Thymus (tissue), 11 donors: ENCODE measurements at regions not wholly inside any gene's neighbourhood (a gene's known extent, or its start where the extent isn't known, plus 50 kb on each side); places are given as distances from the start of the nearest gene placed in this dataset.
"Not testable (repeated sequence)": the region's sequence is repeated elsewhere in the genome, so short reads cannot be mapped to it uniquely, and the experiment has no call there.

Experiments used
- DNase-seq, 9 donors: peaks; one replicate each; pipeline ENCODE4 v3.0.0-alpha.2; 2013; ENCODE audit warnings: low spot score in 9 of 9, low read depth in 6 of 9, missing footprints in 1 of 9
- H3K27ac ChIP-seq, 2 donors: one replicate each; pipeline ENCODE4 v1.5.1; 2013; ENCODE audit warnings: control low read depth in 1 of 2, low read depth in 1 of 2, low read length in 1 of 2, mild to moderate bottlenecking in 1 of 2, moderate library complexity in 1 of 2
- H3K27me3 ChIP-seq, 2 donors: one replicate each; pipeline ENCODE4 v1.5.1; 2013; ENCODE audit warnings: low read length in 1 of 2; ENCODE audit not compliant: control insufficient read depth in 2 of 2, insufficient read depth in 1 of 2
- H3K36me3 ChIP-seq, 2 donors: one replicate each; pipeline ENCODE4 v1.5.1; 2013; ENCODE audit warnings: low read length in 1 of 2, mild to moderate bottlenecking in 1 of 2, moderate library complexity in 1 of 2; ENCODE audit not compliant: control insufficient read depth in 2 of 2, insufficient read depth in 2 of 2
- H3K4me1 ChIP-seq, 2 donors: one replicate each; pipeline ENCODE4 v1.5.1; 2013; ENCODE audit warnings: low read length in 2 of 2; ENCODE audit not compliant: control insufficient read depth in 2 of 2, insufficient read depth in 2 of 2
- H3K4me3 ChIP-seq, 2 donors: one replicate each; pipeline ENCODE4 v1.5.1; 2013; ENCODE audit warnings: low read length in 2 of 2, control low read depth in 1 of 2, mild to moderate bottlenecking in 1 of 2
- H3K9me3 ChIP-seq, 2 donors: one replicate each; pipeline ENCODE4 v1.5.1; 2013; ENCODE audit warnings: low read length in 1 of 2, mild to moderate bottlenecking in 1 of 2; ENCODE audit not compliant: control insufficient read depth in 2 of 2, insufficient read depth in 1 of 2
- WGBS: extraction: QIAGEN DNeasy Blood & Tissue Kit; methylation state at CpG from one replicate; pipeline ENCODE4 v1.1.7; 2013; 5-methylcytosine and 5-hydroxymethylcytosine counted together
- donor health status: healthy.

GRCh38 chr10:44282626-44283300 is 102.1 kb downstream of the CXCL12 start:
- Histone ChIP-seq H3K36me3 (no peaks in the 10 kb centered on the region), H3K4me1 (no peaks in the 10 kb centered on the region), H3K27me3 (no peaks in the 10 kb centered on the region), H3K9me3 (no peaks in the 10 kb centered on the region), H3K27ac (no peak overlapping the region), H3K4me3 (no peak overlapping the region)
- DNase-seq = no peak
- 87% methylated on average over 5 of the region's 5 CpGs for WGBS

- no peak for DNase-seq
- H3K27ac ChIP-seq = no peak overlapping the region
- WGBS = 95% methylated on average over 5 of the region's 5 CpGs
- no peaks in the 10 kb centered on the region for H3K4me1 ChIP-seq
- no peaks in the 10 kb centered on the region for H3K9me3 ChIP-seq
- no peaks in the 10 kb centered on the region for H3K27me3 ChIP-seq
- H3K36me3 ChIP-seq = no peaks in the 10 kb centered on the region
- H3K4me3 ChIP-seq = no peak overlapping the region
Measured at GRCh38 chr10:44281662-44282061, 103.2 kb downstream of the CXCL12 start.

- H3K27ac ChIP-seq = no peak overlapping the region
Measured at GRCh38 chr10:44281089-44281613, 103.7 kb downstream of the CXCL12 start.

GRCh38 chr10:44280226-44281014 is 104.5 kb downstream of the CXCL12 start:
- no peaks in the 10 kb centered on the region for H3K36me3 ChIP-seq
- H3K4me3 ChIP-seq = no peak overlapping the region
- H3K4me1 ChIP-seq = no peaks in the 10 kb centered on the region
- no peak for DNase-seq
- no peaks in the 10 kb centered on the region for H3K27me3 ChIP-seq
- no peak overlapping the region for H3K27ac ChIP-seq
- WGBS = 97% methylated on average over 5 of the region's 5 CpGs
- no peaks in the 10 kb centered on the region for H3K9me3 ChIP-seq

More at GRCh38 chr10:44281089-44281613, 103.7 kb downstream of the CXCL12 start:
- no peaks in the 10 kb centered on the region for H3K27me3 ChIP-seq
- no peak for DNase-seq
- H3K9me3 ChIP-seq = no peaks in the 10 kb centered on the region
- no peak overlapping the region for H3K4me3 ChIP-seq
- WGBS = 90% methylated on average over 12 of the region's 12 CpGs
- H3K36me3 ChIP-seq = no peaks in the 10 kb centered on the region
- H3K4me1 ChIP-seq = no peaks in the 10 kb centered on the region

GRCh38 chr10:44279426-44280126 is 105.3 kb downstream of the CXCL12 start:
- no peaks in the 10 kb centered on the region for H3K27me3 ChIP-seq
- WGBS = 96% methylated on average over 7 of the region's 7 CpGs
- no peak for DNase-seq
- H3K27ac ChIP-seq = no peak overlapping the region
- H3K4me3 ChIP-seq = no peak overlapping the region
- H3K4me1 ChIP-seq = no peaks in the 10 kb centered on the region
- no peaks in the 10 kb centered on the region for H3K9me3 ChIP-seq
- no peaks in the 10 kb centered on the region for H3K36me3 ChIP-seq

GRCh38 chr10:44278837-44279324 is 106.0 kb downstream of the CXCL12 start:
- Histone ChIP-seq H3K27me3 (no peaks in the 10 kb centered on the region), H3K4me3 (no peak overlapping the region), H3K27ac (no peak overlapping the region), H3K36me3 (no peaks in the 10 kb centered on the region), H3K9me3 (no peaks in the 10 kb centered on the region), H3K4me1 (no peaks in the 10 kb centered on the region)
- no peak for DNase-seq
- WGBS = 86% methylated on average over 5 of the region's 5 CpGs

- whole genome bisulfite sequencing = 97% methylated on average over 13 of the region's 16 CpGs
- DNase-seq, H3K27ac ChIP-seq, H3K36me3 ChIP-seq, H3K4me3 ChIP-seq, H3K9me3 ChIP-seq, H3K27me3 ChIP-seq, H3K4me1 ChIP-seq: not testable (repeated sequence)
Measured at GRCh38 chr10:44268435-44268948, 116.4 kb downstream of the CXCL12 start.

GRCh38 chr10:44267007-44267406 is 117.9 kb downstream of the CXCL12 start:
- 89% methylated on average over 3 of the region's 3 CpGs for WGBS
- no peak for DNase-seq
- no peaks in the 10 kb centered on the region for H3K27me3 ChIP-seq
- no peak overlapping the region for H3K4me3 ChIP-seq
- H3K9me3 ChIP-seq = peaks cover 0 to 6% of the 10 kb centered on the region in 2 donors
- no peaks in the 10 kb centered on the region for H3K36me3 ChIP-seq
- no peaks in the 10 kb centered on the region for H3K4me1 ChIP-seq
- H3K27ac ChIP-seq = no peak overlapping the region
